HG03378 (cell line): ENCODE measurements at regions not wholly inside any gene's neighbourhood (a gene's known extent, or its start where the extent isn't known, plus 50 kb on each side); places are given as distances from the start of the nearest gene placed in this dataset.
A peak's percentile ranks its signal among the peaks of the same experiment; 100 is the strongest.

Source experiments
- ATAC-seq: cut with Tn5 transposase; IDR thresholded peaks from one replicate; pipeline ENCODE4 v1.9.1; 2021; ENCODE audit warnings: mild to moderate bottlenecking, moderate library complexity; ENCODE audit not compliant: unreplicated experiment

DNA sequence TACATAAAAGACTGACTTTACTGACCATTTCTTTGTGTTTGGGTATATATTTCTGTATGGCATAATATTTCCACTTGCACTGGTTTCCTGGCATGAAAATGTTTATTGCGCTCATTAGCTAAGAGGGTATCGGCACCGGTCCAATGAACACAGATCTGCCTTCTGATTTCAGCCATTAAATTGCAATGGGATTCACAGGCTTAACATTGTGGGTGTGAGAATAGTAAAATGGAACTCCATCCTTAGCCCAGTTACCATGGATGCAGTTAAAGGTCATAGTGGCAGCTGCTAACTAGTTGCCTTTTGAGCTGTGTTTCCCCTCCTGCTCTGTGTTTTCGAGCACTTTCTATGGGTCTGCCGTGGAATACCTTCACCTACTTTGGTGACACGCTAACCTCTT is 352.6 kb upstream of the POU3F3 start:
- ATAC-seq = no peak

DNA sequence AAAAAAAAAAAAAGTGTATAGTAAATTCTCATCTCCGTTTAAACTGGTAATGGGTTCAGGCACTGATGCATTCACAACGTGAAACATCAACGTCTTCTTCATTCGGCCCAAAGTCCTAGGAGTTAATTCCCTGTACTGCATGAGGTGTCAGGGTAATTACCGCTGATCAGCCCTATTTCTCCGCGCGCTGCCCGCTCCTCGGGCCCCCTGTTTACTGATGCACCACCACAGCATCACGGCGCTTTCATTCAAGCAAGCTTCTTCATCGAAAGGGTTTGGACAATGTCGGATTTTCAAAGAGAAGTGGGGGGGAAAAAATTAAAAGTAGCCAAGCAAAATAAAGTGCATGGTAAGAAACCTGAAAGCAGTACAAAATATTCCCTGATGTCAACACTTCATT is 352.0 kb upstream of the POU3F3 start:
- no peak for ATAC-seq

- no peak for ATAC-seq
Measured at GRCh38 chr2:104502901-104503300, 351.0 kb upstream of the POU3F3 start.

DNA sequence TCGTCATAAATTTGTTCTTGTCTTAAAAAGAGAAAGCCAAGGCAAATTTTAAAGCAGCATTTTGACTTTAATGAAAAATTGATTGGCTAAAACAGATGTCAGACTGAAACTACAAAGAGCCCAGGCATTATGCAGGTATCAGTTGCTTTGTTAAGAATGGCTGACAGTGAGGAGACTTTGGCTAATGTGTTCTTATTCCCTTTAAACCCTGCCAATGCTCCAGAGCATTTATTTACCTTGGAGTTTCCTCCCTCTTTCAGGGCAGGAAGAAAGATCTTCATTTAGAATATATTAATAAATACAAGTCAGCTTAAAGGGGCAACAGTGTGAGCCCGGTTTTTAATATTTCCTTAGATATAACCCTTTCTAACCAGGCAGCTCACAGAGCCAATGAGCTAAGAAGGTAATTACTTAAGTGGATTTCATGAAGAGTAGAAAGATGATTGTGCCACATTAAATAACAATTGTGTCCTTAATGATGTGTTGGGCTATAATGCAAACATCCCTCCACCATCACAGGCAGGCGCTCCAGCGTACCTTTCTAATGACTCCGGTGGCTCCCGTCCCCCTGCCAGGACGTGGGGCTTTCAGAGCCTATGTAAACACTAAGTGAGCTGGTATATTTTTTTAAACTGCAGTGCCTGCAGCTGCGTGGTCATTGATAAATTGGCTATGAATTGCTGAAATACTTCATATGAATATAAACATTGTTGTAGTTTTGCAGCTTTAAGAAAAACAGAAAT is 349.4 kb upstream of the POU3F3 start:
- no peak for ATAC-seq

- no peak for ATAC-seq
Measured at GRCh38 chr2:104518256-104518655, 335.7 kb upstream of the POU3F3 start.

DNA sequence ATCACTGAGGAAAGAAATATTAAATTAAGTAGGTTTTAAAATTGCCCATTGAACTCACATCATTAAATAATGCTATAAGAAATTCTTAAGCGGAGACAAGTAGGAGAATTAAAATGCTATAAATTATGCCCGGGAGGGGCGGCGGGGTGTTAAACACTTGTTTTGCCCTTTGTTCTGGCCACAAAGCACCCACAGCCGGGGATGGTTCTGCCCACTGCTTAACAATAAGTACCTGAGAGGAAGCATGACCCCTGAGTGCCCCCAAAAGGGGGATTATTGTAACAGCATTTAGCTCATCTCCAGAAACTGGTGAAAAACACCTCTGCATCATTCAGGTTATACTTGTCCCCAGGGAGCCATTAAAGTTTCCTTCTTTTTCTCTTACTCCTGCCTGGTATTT is 332.7 kb upstream of the POU3F3 start:
- ATAC-seq = no peak

GRCh38 chr2:104523921-104524320 is 330.0 kb upstream of the POU3F3 start:
- ATAC-seq = no peak

GRCh38 chr2:104528101-104528500 is 325.8 kb upstream of the POU3F3 start:
- ATAC-seq = no peak

- no peak for ATAC-seq
Measured at GRCh38 chr2:104531122-104531521, 322.8 kb upstream of the POU3F3 start.

DNA sequence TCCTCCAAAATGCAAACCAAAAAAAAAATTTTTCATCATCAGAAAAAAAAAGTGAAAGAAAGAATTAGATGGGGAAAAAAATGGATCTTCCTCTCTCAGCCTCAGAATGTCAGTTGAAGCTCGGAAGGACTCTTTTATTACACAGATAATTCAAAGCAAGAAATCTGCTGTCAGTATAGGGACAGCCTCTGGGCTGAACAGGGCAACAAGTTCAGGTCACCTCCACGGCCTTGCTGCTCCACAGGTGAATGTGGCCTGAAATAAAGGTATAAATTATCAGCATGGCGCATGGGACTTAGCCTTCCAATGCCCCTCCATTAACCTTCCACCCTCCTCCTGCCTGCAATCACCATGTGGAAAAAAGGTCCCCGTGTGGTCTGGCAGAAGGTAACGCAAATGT is 316.8 kb upstream of the POU3F3 start:
- ATAC-seq = no peak

DNA sequence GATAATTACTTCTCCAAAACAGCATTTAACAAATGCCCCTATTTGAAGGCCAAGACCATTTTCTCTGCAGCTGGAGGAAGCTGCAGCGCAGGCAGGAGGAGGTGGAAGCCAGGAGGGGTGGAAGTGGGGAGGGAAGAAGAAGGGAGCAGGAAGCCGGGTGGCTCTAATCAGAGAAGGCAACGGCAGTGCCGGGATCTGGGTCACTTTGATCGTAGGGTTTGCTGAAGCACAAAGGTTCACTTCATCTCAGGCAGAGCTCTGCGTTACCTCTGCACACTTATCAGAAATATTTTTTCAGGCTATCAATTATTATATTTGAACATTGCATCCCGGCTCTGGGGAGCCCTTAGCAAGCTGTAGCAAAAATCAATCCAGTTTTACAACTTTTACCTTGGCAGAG is 315.8 kb upstream of the POU3F3 start:
- ATAC-seq = no peak

DNA sequence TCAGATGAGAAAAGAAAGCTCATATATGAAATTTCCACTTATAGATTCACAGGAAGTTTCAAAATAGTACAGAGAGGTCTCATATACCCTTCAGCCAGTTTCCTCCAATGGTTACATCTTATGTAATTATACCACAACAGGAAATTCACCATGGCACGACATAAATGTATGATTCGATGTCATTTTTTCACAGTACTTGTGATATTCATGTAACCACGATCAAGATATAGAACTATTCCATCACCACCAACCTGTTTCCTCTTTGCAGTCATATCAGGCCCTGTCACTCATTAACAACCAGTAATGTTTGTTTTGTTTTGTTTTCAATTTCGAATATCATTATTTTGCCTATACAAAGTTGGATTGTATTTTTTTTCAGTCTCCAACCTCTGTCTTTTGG is 314.3 kb upstream of the POU3F3 start:
- no peak for ATAC-seq

GRCh38 chr2:104545055-104545454 is 308.9 kb upstream of the POU3F3 start:
- no peak for ATAC-seq

- ATAC-seq = no peak
Measured at GRCh38 chr2:104546537-104546936, 307.4 kb upstream of the POU3F3 start.

- no peak for ATAC-seq
Measured at GRCh38 chr2:104547221-104547620, 306.7 kb upstream of the POU3F3 start.

DNA sequence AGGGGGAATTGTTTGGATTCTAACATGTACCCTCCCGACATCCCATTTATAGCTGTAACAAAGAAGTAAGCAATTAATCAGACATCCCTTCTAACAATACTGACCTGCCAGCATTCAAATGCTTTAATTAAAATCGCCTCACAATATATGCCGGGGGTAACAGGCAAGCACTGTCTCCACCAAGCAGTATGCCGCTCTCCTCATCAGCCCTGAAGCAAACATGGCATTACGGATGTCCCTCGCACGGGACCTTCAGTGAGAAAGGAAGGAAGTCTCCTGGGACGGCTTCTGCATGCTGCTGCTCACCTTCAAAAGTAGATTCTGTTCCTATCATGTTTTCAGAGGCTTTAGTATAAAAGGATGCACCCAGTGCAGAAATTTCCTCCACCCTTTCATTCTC is 292.7 kb upstream of the POU3F3 start:
- no peak for ATAC-seq

DNA sequence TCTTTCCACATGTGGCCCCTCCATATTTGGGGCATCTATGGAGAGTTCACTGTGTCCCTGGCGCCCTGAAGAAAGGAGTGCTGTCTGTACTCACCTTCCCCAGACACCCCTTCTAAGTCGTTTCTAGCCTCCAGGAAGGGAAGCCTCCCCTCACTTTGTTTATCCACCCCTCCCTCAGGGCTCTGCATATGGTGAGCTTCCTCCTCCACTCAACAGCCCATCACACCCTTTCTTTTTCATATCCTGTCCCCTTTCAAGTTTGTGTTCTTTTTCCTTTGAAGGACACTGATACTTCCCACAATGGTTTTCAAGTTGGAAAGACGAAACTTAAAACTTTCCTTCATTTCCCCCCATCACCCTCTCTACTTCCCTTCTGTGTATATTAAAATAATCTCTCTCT is 291.4 kb upstream of the POU3F3 start:
- ATAC-seq = no peak

GRCh38 chr2:104563398-104563996 is 290.4 kb upstream of the POU3F3 start:
- no peak for ATAC-seq

GRCh38 chr2:104568247-104568646 is 285.7 kb upstream of the POU3F3 start:
- no peak for ATAC-seq

DNA sequence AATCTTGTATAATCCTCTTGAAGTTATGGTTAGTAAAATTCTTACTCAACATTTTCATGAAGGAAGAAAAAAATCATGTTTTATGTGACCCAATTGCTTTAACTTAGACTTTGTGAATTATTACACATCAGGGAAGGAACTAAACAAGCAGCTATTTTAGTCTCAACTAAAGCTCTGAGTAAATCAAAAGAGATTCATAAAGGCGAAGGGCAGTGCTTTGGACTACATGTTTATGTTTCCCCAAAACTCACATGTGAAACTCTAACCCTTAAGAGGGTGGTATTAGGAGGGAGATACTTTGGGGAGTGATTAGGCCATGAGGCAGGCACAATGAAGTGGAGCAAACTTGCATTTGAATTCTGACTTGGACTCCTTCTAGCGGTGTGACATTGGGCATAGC is 283.7 kb upstream of the POU3F3 start:
- no peak for ATAC-seq

DNA sequence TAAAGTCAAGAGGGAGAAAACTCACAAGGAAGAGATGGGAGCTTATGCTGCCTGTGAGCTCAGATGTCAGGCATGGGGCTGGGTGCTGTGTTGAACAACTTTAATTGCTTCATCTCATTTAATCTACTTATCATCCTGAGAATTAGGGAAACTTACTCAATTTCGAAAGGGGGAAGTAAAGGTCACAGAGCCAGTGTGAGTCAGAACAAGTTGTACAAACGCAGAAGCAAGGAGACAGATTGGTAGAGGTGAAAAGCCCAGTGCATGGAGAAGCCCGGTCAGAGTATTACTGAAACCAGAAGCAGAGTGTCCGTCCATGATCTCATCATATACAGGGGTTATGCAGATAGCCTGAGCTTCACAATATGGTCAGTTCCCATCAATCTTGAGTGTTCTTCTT is 281.1 kb upstream of the POU3F3 start:
- no peak for ATAC-seq

GRCh38 chr2:104574367-104574766 is 279.5 kb upstream of the POU3F3 start:
- no peak for ATAC-seq

- peak; percentile 52 for ATAC-seq
Measured at GRCh38 chr2:104577143-104577542, 276.8 kb upstream of the POU3F3 start.
